HL-60 (cell line): ENCODE measurements at regions not wholly inside any gene's neighbourhood (a gene's known extent, or its start where the extent isn't known, plus 50 kb on each side); places are given as distances from the start of the nearest gene placed in this dataset.

Experiments
- DNase-seq, 2 experiments: peaks; one replicate each; pipeline ENCODE4 v3.0.0-alpha.2; 2010 to 2020; ENCODE audit warnings: low read depth in 1 of 2, low spot score in 1 of 2
- H3K27ac ChIP-seq: fragments of 250-450 bp; sonication (Bioruptor Pico); replicated peaks from 2 replicates; pipeline ENCODE4 v1.5.1; 2020; ENCODE audit warnings: mild to moderate bottlenecking, moderate library complexity
- H3K27me3 ChIP-seq: fragments of 250-450 bp; sonication (Bioruptor Pico); 2 replicates; pipeline ENCODE4 v1.5.1; 2021; ENCODE audit warnings: mild to moderate bottlenecking, moderate library complexity; ENCODE audit not compliant: insufficient read depth, poor library complexity, severe bottlenecking
- H3K4me3 ChIP-seq: replicated peaks from 2 replicates; pipeline ENCODE4 v1.5.1; 2011; ENCODE audit warnings: mild to moderate bottlenecking, control low read depth, low read length; ENCODE audit not compliant: insufficient read depth
- CTCF ChIP-seq: IDR thresholded peaks from one replicate; pipeline ENCODE4 v1.5.1; 2011; ENCODE audit warnings: low read length, control low read depth, inconsistent platforms; ENCODE audit not compliant: insufficient read depth
- GABPA ChIP-seq: IDR thresholded peaks from 2 replicates; pipeline ENCODE4 v1.6.1; 2012; ENCODE audit warnings: low read depth
- POLR2AphosphoS5 ChIP-seq: IDR thresholded peaks from 2 replicates; pipeline ENCODE4 v1.6.1; 2012; ENCODE audit warnings: low read depth
- REST ChIP-seq: IDR thresholded peaks from 2 replicates; pipeline ENCODE4 v1.6.1; 2012; ENCODE audit warnings: low read depth; ENCODE audit not compliant: insufficient replicate concordance
- SPI1 ChIP-seq: IDR thresholded peaks from 2 replicates; pipeline ENCODE4 v1.6.1; 2012; ENCODE audit warnings: low read depth, mild to moderate bottlenecking, borderline replicate concordance

- TF ChIP-seq CTCF: no peak
- no peak for TF ChIP-seq REST
- TF ChIP-seq GABPA: no peak
- TF ChIP-seq POLR2AphosphoS5: no peak
- TF ChIP-seq SPI1: no peak
- H3K27ac ChIP-seq: no peak overlapping the region
- H3K4me3 ChIP-seq: no peak overlapping the region
- H3K27me3 ChIP-seq: no peaks in the 10 kb centered on the region
- no peak for DNase-seq
Observed at GRCh38 chr3:191030929-191031328, 168.1 kb upstream of the OSTN start.

- no peak overlapping the region for H3K27ac ChIP-seq
- DNase-seq: no peak
- no peak overlapping the region for H3K4me3 ChIP-seq
- no peaks in the 10 kb centered on the region for H3K27me3 ChIP-seq
- TF ChIP-seq GABPA (no peak), REST (no peak), SPI1 (no peak)
Observed at GRCh38 chr3:191030491-191030890, 168.0 kb upstream of the GMNC start.

GRCh38 chr3:191026746-191027145, 164.3 kb upstream of the GMNC start:
- H3K27ac ChIP-seq: no peak overlapping the region
- TF ChIP-seq GABPA: no peak
- TF ChIP-seq REST: no peak
- TF ChIP-seq SPI1: no peak
- no peak for TF ChIP-seq POLR2AphosphoS5
- no peak for TF ChIP-seq CTCF
- H3K27me3 ChIP-seq: no peaks in the 10 kb centered on the region
- H3K4me3 ChIP-seq: no peak overlapping the region
- no peak for DNase-seq
